Suprapubic skin (tissue), 4 donors: ENCODE measurements at regions not wholly inside any gene's neighbourhood (a gene's known extent, or its start where the extent isn't known, plus 50 kb on each side); places are given as distances from the start of the nearest gene placed in this dataset.

Source experiments
- DNase-seq, 2 donors: peaks; one replicate each; pipeline ENCODE4 v3.0.0-alpha.2; 2019; ENCODE audit warnings: low spot score in 2 of 2
- H3K27ac ChIP-seq: fragments of 200-600 bp; sonication (generic); one replicate; pipeline ENCODE4 v1.5.1; 2019
- H3K27me3 ChIP-seq: fragments of 200-600 bp; sonication (generic); one replicate; pipeline ENCODE4 v1.5.1; 2019
- H3K36me3 ChIP-seq: fragments of 200-600 bp; sonication (generic); one replicate; pipeline ENCODE4 v1.5.1; 2019
- H3K4me1 ChIP-seq: fragments of 200-600 bp; sonication (generic); one replicate; pipeline ENCODE4 v1.5.1; 2019
- H3K4me3 ChIP-seq: fragments of 200-600 bp; sonication (generic); one replicate; pipeline ENCODE4 v1.5.1; 2019; ENCODE audit warnings: mild to moderate bottlenecking
- H3K9me3 ChIP-seq: fragments of 200-600 bp; sonication (generic); one replicate; pipeline ENCODE4 v1.5.1; 2019
- EP300 ChIP-seq: sonication (generic); formaldehyde crosslinking; IDR thresholded peaks from one replicate; pipeline ENCODE4 v1.6.1; 2017; ENCODE audit warnings: antibody characterized with exemption
- POLR2A ChIP-seq, 2 donors: fragments of 450-650 bp; IDR thresholded peaks; one replicate each; pipeline ENCODE4 v1.6.1; 2017; ENCODE audit warnings: antibody characterized with exemption in 2 of 2, mild to moderate bottlenecking in 2 of 2, moderate library complexity in 2 of 2
- POLR2AphosphoS5 ChIP-seq, 3 donors: sonication (generic); formaldehyde crosslinking; IDR thresholded peaks; one replicate each; pipeline ENCODE4 v1.6.1; 2017; ENCODE audit warnings: antibody characterized with exemption in 3 of 3
- WGBS: methylation state at CpG from one replicate; pipeline ENCODE4 v1.1.5; 2018; 5-methylcytosine and 5-hydroxymethylcytosine counted together
- TF ChIP-seq, protein P1 (sequence below), 2 donors: fragments of 200-600 bp in 1 of 2; fragments of 450-650 bp in 1 of 2; sonication (generic) in 1 of 2; IDR thresholded peaks; one replicate each; pipeline ENCODE4 v1.5.1; 2016 to 2019; ENCODE audit warnings: antibody characterized with exemption in 2 of 2, mild to moderate bottlenecking in 1 of 2, moderate library complexity in 1 of 2

DNA sequence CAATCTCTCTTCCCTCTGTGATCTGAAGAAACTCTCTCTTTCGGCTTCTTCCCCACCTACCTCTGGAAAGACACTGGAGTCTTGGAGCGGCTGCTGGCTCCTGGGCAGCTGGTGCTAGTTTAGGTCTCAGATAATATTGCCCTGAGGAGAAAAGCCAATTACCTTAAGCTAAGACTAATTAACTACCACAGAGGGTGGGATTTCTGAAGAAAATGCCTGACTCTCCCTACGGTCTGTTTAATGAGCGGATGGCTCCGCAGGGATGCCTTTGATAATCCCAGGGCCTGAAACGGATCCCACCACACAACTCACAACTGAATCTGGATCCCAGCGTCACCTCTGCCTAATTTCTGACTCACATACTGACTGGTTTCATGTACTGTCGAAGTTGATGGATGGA lies 127.0 kb upstream of the NLRP1 start:
- Histone ChIP-seq H3K4me1 (no peaks in the 10 kb centered on the region), H3K9me3 (no peaks in the 10 kb centered on the region), H3K27me3 (peaks cover 29% of the 10 kb centered on the region), H3K27ac (no peak overlapping the region), H3K36me3 (no peaks in the 10 kb centered on the region), H3K4me3 (no peak overlapping the region)
- TF ChIP-seq EP300 (no peak), POLR2AphosphoS5 (IDR thresholded peaks at IDR 0.05) (no peak), POLR2A (IDR thresholded peaks at IDR 0.05) (no peak)
- TF ChIP-seq, protein P1, sequence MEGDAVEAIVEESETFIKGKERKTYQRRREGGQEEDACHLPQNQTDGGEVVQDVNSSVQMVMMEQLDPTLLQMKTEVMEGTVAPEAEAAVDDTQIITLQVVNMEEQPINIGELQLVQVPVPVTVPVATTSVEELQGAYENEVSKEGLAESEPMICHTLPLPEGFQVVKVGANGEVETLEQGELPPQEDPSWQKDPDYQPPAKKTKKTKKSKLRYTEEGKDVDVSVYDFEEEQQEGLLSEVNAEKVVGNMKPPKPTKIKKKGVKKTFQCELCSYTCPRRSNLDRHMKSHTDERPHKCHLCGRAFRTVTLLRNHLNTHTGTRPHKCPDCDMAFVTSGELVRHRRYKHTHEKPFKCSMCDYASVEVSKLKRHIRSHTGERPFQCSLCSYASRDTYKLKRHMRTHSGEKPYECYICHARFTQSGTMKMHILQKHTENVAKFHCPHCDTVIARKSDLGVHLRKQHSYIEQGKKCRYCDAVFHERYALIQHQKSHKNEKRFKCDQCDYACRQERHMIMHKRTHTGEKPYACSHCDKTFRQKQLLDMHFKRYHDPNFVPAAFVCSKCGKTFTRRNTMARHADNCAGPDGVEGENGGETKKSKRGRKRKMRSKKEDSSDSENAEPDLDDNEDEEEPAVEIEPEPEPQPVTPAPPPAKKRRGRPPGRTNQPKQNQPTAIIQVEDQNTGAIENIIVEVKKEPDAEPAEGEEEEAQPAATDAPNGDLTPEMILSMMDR (IDR thresholded peaks at IDR 0.05): no peak
- WGBS: 46% methylated on average over 8 of the region's 8 CpGs
- no peak for DNase-seq

DNA sequence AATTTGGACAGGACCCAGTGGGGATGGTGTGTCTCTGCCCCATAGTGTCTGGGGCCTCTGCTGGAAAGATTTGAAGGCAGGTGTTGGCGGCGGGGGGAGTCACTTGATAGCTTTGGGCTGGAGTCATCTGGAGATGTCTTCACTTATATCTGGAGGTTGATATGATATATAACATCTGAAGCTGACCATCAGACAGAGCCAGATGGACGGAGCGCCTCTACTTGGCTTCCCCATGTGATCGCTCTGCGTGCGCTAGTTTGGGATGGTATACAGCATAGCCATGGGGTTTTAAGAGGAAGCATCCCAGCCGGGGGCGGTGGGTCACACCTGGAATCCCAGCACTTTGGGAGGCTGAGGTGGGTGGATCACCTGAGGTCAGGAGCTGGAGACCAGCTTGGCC lies 130.7 kb upstream of the NLRP1 start:
- no peak for DNase-seq
- Histone ChIP-seq H3K9me3 (no peaks in the 10 kb centered on the region), H3K36me3 (no peaks in the 10 kb centered on the region), H3K27ac (no peak overlapping the region), H3K27me3 (peaks cover 34% of the 10 kb centered on the region), H3K4me3 (no peak overlapping the region), H3K4me1 (no peaks in the 10 kb centered on the region)
- no peak for TF ChIP-seq POLR2A (IDR thresholded peaks at IDR 0.05)
- TF ChIP-seq, protein P1 (IDR thresholded peaks at IDR 0.05): no peak
- WGBS: 96% methylated on average over 4 of the region's 9 CpGs

DNA sequence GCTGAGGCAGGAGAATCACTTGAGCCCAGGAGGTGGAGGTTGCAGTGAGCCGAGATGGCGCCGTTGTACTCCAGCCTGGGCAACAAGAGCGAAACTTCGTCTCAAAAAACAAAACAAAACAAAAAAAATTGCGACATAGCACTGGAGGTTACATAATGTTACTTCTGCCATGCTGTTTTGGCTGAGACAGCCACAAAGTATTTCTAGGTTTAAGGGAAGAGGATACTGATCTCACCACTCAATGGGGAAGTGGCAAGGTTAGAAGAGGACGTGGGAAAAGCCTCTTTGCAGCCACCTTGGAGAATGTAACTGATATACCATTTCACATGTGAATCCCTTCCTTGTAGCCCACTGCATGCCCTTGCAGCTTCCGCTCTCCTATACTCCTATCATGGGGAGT lies 131.2 kb upstream of the NLRP1 start:
- Histone ChIP-seq H3K36me3 (no peaks in the 10 kb centered on the region), H3K4me1 (no peaks in the 10 kb centered on the region), H3K4me3 (no peak overlapping the region), H3K9me3 (no peaks in the 10 kb centered on the region), H3K27me3 (peaks cover 34% of the 10 kb centered on the region), H3K27ac (no peak overlapping the region)
- WGBS: 76% methylated on average over 8 of the region's 8 CpGs
- no peak for DNase-seq
- TF ChIP-seq, protein P1 (IDR thresholded peaks at IDR 0.05): no peak
- no peak for TF ChIP-seq EP300
- no peak for TF ChIP-seq POLR2A (IDR thresholded peaks at IDR 0.05)
- TF ChIP-seq POLR2AphosphoS5 (IDR thresholded peaks at IDR 0.05): no peak

DNA sequence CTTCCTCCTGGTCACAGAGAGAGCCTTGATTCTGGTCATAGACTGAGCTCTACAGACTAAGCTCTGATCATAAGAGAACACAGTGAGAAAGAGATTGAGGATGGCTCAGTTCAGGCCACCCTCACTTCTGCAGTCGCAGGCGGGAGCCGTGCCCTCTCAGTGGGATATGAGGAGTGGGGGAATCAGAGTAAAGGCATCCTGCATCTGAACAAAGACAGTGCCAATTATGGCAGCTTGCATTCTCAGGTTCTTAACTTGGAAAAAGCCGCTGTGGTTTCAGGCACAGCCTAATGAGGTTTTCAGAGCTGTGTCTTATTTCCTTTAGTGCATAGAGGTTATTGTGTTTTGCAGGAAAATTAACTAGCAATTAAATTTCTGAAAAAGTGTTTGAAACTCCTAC lies 134.4 kb upstream of the NLRP1 start:
- DNase-seq: no peak
- H3K36me3 ChIP-seq: no peaks in the 10 kb centered on the region
- whole genome bisulfite sequencing: 70% methylated on average over 4 of the region's 4 CpGs
- H3K27ac ChIP-seq: no peak overlapping the region
- no peak for TF ChIP-seq EP300
- TF ChIP-seq, protein P1 (IDR thresholded peaks at IDR 0.05): no peak
- TF ChIP-seq POLR2A (IDR thresholded peaks at IDR 0.05): no peak
- no peak for TF ChIP-seq POLR2AphosphoS5 (IDR thresholded peaks at IDR 0.05)
- peaks cover 13% of the 10 kb centered on the region for H3K27me3 ChIP-seq
- H3K9me3 ChIP-seq: no peaks in the 10 kb centered on the region
- no peak overlapping the region for H3K4me3 ChIP-seq
- H3K4me1 ChIP-seq: no peaks in the 10 kb centered on the region

DNA sequence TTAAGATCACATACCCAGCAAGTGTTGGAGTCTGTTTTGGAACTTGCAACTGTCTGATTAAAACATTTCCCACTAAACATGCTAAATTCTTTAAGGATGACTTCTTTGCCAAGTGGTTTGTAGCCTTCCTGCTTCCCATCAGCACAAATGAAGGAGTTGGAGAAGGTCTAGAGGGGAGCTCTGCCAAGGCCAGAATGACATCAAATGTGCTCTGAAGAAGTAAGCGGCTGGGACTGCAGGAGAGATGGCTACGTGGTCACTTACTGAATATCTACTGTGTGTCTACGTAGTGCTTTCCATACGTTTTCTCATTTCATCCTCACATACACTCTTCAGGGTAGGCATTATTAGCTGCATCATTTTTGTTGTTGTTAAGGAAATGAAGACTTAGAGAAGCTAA lies 135.7 kb upstream of the NLRP1 start:
- H3K4me1 ChIP-seq: no peaks in the 10 kb centered on the region
- WGBS: 84% methylated on average over 4 of the region's 4 CpGs
- no peak overlapping the region for H3K27ac ChIP-seq
- H3K9me3 ChIP-seq: peaks cover under 1% of the 10 kb centered on the region
- no peak for DNase-seq
- H3K36me3 ChIP-seq: no peaks in the 10 kb centered on the region
- peaks cover 11% of the 10 kb centered on the region for H3K27me3 ChIP-seq
- TF ChIP-seq EP300 (no peak), POLR2A (IDR thresholded peaks at IDR 0.05) (no peak), POLR2AphosphoS5 (IDR thresholded peaks at IDR 0.05) (no peak)
- TF ChIP-seq, protein P1 (IDR thresholded peaks at IDR 0.05): no peak
- no peak overlapping the region for H3K4me3 ChIP-seq
